GM10248 (cell line): ENCODE measurements at regions not wholly inside any gene's neighbourhood (a gene's known extent, or its start where the extent isn't known, plus 50 kb on each side); places are given as distances from the start of the nearest gene placed in this dataset.

Experiments
- CTCF ChIA-PET: fragments of 300-600 bp; sonication (Branson Sonifier 250); formaldehyde crosslinking; extraction: SDS; loops from one replicate; lab custom pipeline; 2021; ENCODE audit warnings: antibody characterized with exemption; lab: Yijun Ruan, JAX
- POLR2A ChIA-PET: fragments of 350-650 bp; sonication (Branson Sonifier 250); formaldehyde crosslinking; extraction: SDS; loops from one replicate; lab custom pipeline; 2020; ENCODE audit warnings: antibody characterized with exemption; lab: Yijun Ruan, JAX
- DNase-seq: peaks from one replicate; pipeline ENCODE4 v3.0.0; 2012; ENCODE audit errors: extremely low spot score
- TF ChIP-seq, protein P1 (sequence below): IDR thresholded peaks from 2 replicates; pipeline ENCODE4 v1.5.1; 2012; ENCODE audit warnings: mild to moderate bottlenecking, low read depth; ENCODE audit errors: extremely low read depth, missing control alignments, control extremely low read depth

DNA sequence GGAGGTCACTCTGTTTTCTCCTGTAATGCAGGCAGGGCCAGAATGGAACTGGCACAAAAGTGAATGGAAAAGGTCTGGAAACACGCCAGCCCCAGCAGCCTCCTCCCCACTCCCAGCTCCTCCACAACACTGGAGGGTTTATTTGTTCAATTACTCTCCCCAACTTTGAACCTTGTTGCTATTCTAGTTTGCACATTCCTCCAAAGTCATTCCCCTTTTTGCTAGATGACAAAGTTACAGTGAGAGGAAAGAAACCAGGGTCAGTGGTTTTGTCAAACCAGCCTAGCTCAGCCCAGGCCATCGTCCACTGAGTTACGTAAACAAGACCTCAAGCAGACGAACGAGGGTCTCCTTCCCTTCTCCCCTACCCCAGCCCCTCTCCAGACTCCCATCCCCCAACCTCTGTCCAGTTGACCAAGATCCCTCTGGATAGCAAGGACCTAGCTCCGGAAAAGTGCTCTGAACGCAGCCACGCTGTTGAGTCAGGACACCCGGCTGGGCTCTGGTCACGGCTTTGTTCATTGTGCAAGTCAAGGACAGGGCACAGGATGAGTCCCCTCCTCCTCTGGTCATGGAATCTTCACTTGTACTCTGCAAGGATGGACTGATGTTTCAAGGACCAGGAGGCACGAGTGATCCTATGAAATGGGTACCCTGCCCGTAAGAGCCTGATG is 180.0 kb downstream of the USP12 start:
- CTCF ChIA-PET, result interaction anchor here (1.2 kb wide), 1 partner anchor 835 kb away, joined by 3 read pairs; no protein-coding TSS in a partner anchor
- no peak for DNase-seq
- TF ChIP-seq, protein P1, sequence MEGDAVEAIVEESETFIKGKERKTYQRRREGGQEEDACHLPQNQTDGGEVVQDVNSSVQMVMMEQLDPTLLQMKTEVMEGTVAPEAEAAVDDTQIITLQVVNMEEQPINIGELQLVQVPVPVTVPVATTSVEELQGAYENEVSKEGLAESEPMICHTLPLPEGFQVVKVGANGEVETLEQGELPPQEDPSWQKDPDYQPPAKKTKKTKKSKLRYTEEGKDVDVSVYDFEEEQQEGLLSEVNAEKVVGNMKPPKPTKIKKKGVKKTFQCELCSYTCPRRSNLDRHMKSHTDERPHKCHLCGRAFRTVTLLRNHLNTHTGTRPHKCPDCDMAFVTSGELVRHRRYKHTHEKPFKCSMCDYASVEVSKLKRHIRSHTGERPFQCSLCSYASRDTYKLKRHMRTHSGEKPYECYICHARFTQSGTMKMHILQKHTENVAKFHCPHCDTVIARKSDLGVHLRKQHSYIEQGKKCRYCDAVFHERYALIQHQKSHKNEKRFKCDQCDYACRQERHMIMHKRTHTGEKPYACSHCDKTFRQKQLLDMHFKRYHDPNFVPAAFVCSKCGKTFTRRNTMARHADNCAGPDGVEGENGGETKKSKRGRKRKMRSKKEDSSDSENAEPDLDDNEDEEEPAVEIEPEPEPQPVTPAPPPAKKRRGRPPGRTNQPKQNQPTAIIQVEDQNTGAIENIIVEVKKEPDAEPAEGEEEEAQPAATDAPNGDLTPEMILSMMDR, result no peak
- POLR2A ChIA-PET, result no interaction called here

DNA sequence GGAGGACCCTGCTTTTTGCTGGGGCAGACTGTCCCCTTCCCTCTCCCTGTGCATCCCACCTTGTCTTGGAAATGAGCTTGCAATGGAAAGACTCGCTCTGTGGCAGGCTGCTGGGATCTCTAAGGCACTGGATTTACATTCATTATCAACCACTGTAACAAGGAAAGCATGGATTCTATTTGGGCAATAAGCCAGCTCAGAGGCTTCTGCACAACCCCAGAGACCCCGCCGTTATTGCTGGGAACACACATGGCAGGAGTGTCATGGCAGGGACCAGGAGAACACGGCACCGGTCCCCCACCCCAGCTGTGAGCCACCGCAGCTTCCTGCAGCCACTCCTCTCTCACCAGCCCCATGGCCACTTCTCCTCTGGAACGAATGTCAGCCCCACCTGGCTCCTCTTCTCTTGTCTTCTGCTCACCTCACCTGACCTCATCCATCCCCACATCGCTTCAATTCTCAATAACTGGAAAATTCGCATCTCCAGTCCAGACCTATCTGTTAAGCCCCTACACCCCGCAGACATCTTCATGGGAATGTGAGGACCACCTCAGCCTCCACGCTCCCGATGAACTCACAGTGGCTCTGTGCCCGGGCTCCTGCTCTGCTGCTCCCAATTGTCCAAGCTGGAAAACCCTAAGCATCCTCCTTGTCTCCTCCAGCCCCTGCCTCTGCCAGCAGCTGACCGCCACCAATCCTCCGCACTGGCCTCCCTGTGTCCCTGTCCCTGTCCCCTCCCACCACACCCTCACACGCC is 181.5 kb downstream of the USP12 start:
- POLR2A ChIA-PET, result no interaction called here
- DNase-seq, result no peak
- CTCF ChIA-PET, result interaction anchor here (0.8 to 8.0 kb wide), 4 partner anchors 10 to 372 kb away, joined by 3 to 252 read pairs (median 40); partner anchors contain the start of gene RASL11A
- TF ChIP-seq, protein P1, result no peak

DNA sequence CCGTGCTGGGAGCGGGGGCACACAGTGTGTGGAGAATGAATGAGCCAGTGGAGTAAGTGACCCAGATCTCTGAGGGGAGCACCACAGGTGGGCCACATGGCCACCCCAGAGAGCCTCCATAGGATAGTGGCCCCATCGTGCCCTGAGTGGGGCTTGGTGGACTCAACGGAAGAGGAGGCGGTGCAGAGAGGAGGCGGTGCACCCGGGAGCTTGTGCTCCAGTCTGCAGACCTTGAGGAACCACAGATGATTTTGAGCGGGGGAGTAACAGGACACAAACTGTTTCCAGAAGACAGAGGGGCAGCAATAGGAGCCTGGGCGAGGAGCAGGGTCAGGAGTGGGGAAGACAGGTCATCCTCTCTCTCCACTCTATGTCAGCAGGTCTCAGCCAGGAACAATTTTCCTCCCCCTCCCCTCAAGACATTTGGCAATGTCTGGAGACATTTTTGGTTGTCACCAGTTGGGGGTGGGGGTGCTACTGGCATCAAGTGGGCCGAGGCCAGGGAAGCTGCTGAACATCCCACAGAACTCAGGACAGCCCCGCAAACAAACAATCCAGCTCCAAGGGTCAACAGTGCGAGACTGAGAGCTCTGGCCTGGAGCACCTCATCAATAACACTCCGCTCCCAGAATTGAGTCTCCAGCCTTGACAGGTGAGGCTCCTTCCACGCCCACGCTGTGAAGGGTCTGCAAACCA is 182.2 kb downstream of the USP12 start:
- ChIA-PET CTCF (interaction anchor here (0.8 to 8.0 kb wide), 4 partner anchors 10 to 373 kb away, joined by 3 to 252 read pairs (median 40); partner anchors contain the start of gene RASL11A), POLR2A (no interaction called here)

DNA sequence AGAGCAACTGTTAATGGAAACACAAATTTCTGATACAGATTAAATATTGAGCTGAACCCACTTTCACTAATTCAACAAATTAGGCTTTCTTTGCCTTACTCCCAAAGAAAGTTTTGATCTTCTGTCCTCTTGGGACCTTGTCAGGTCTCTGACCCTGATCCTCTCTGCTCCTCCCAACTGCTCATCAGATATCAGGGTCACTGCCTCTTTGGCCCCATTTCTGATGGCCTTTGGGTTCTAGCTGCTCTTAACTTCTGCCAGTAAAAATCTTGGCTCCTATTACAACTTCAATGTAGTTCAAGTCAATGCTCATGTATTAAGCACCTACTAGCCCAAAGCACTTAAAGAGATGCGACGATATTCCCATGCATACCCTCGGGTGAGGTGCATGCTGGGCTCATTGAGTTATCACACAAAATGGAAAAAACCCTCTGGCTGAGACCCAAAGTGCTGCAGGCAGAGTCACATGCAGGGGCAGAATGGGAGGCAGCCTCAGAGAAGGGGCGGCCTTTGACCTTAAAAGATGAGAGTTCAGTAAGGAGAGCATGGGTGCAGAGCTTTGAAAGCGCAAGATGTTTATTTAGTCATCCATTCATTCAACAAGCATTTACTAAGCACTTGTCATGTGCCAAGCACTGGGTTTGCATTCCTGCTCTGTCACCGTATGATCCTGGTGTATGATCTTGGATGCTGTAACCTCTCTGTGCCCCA is 183.4 kb downstream of the USP12 start:
- POLR2A ChIA-PET, result no interaction called here
- CTCF ChIA-PET, result interaction anchor here (0.7 to 8.0 kb wide), 8 partner anchors 9 to 838 kb away, joined by 3 to 252 read pairs (median 4); no protein-coding TSS in a partner anchor
- TF ChIP-seq, protein P1, result no peak
- no peak for DNase-seq

More for the DNA sequence above, 182.2 kb downstream of the USP12 start:
- TF ChIP-seq, protein P1, result no peak
- DNase-seq, result no peak

DNA sequence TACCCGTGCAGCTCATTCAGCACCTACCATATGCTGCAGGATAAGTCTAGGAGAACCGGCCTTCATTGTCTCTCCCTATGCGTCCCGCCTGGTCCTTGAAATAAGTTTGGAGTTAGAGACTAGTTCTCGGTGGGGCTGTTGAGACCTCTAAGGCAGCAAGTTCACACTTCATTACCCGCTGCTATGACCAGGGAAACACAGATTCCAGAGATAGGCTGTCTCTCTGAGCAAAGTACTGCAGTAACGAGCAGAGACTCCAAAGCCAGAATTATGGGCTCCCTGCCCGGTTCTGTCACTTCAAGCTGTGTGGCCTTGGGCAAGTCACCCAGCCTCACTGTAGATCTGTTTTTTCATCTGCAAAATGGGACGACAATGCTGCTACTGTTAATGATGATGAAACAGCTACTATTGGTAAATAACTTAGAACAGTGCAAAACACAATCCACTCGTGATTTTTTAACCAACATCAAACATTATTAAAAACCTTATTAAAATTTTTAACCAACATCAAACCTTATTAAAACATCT is 184.1 kb downstream of the USP12 start:
- CTCF ChIA-PET, result interaction anchor here (0.6 to 8.0 kb wide), 10 partner anchors 9 to 839 kb away, joined by 3 to 252 read pairs (median 4); partner anchors contain the start of gene RASL11A
- POLR2A ChIA-PET, result no interaction called here
- DNase-seq, result no peak
- TF ChIP-seq, protein P1, result no peak
